Gastroesophageal sphincter (tissue), 4 donors: ENCODE measurements at regions not wholly inside any gene's neighbourhood (a gene's known extent, or its start where the extent isn't known, plus 50 kb on each side); places are given as distances from the start of the nearest gene placed in this dataset.
"Not testable (repeated sequence)": the region's sequence is repeated elsewhere in the genome, so short reads cannot be mapped to it uniquely, and the experiment has no call there.

Experiments
- ATAC-seq: fragments of 150-250 bp; one replicate; pipeline ENCODE4 v1.9.1; 2016; ENCODE audit warnings: mild to moderate bottlenecking, moderate library complexity
- H3K27ac ChIP-seq, 4 donors: fragments of 200-600 bp; sonication (generic) in 3 of 4; 1 replicate in 3 of 4; 2 replicates in 1 of 4; pipeline ENCODE4 v1.5.1; 2016 to 2019
- H3K27me3 ChIP-seq: fragments of 200-600 bp; sonication (generic); one replicate; pipeline ENCODE4 v1.5.1; 2019
- H3K36me3 ChIP-seq, 2 donors: fragments of 200-600 bp; sonication (generic); one replicate each; pipeline ENCODE4 v1.5.1; 2019; ENCODE audit warnings: control low read depth in 1 of 2
- H3K4me1 ChIP-seq, 3 donors: fragments of 200-600 bp; sonication (generic); 1 replicate in 2 of 3; 2 replicates in 1 of 3; pipeline ENCODE4 v1.5.1; 2016 to 2019; ENCODE audit warnings: control low read depth in 2 of 3
- H3K4me3 ChIP-seq, 2 donors: fragments of 200-600 bp; sonication (generic); one replicate each; pipeline ENCODE4 v1.5.1; 2019; ENCODE audit warnings: mild to moderate bottlenecking in 1 of 2, moderate library complexity in 1 of 2
- H3K9me3 ChIP-seq, 3 donors: fragments of 200-600 bp; sonication (generic); one replicate each; pipeline ENCODE4 v1.5.1; 2017 to 2019; ENCODE audit warnings: control low read depth in 2 of 3
- CTCF ChIP-seq, 4 experiments: fragments of 200-600 bp in 2 of 4; fragments of 450-650 bp in 2 of 4; sonication (generic) in 1 of 4; IDR thresholded peaks; one replicate each; pipeline ENCODE4 v1.5.1; 2017 to 2019; ENCODE audit warnings: antibody characterized with exemption in 4 of 4, mild to moderate bottlenecking in 2 of 4, moderate library complexity in 2 of 4
- EP300 ChIP-seq: sonication (generic); formaldehyde crosslinking; IDR thresholded peaks from one replicate; pipeline ENCODE4 v1.6.1; 2017; ENCODE audit warnings: antibody characterized with exemption, mild to moderate bottlenecking
- POLR2A ChIP-seq, 2 donors: fragments of 450-650 bp; IDR thresholded peaks; one replicate each; pipeline ENCODE4 v1.6.1; 2017; ENCODE audit warnings: antibody characterized with exemption in 2 of 2, mild to moderate bottlenecking in 2 of 2, moderate library complexity in 1 of 2
- POLR2AphosphoS5 ChIP-seq: sonication (generic); formaldehyde crosslinking; IDR thresholded peaks from one replicate; pipeline ENCODE4 v1.6.1; 2017; ENCODE audit warnings: antibody characterized with exemption
- WGBS, 2 donors: methylation state at CpG; one replicate each; pipeline ENCODE4 v1.1.5; 2018; ENCODE audit warnings: low coverage in 1 of 2; 5-methylcytosine and 5-hydroxymethylcytosine counted together

- no peak for TF ChIP-seq POLR2A (IDR thresholded peaks at IDR 0.05)
- TF ChIP-seq POLR2AphosphoS5 = no peak
- no peak for TF ChIP-seq CTCF (IDR thresholded peaks at IDR 0.05)
- TF ChIP-seq EP300 = no peak
- H3K4me3 ChIP-seq = no peak overlapping the region
- H3K9me3 ChIP-seq = no peaks in the 10 kb centered on the region
- no peak for ATAC-seq
- no peak overlapping the region for H3K27ac ChIP-seq
- WGBS, 2 donors = 60 to 83% methylated on average over 3 of the region's 3 CpGs
- no peaks in the 10 kb centered on the region for H3K36me3 ChIP-seq
- H3K4me1 ChIP-seq = no peaks in the 10 kb centered on the region
- peaks cover 3% of the 10 kb centered on the region for H3K27me3 ChIP-seq
Observed at GRCh38 chr3:187481426-187481825, 113.2 kb downstream of the RTP4 start.

GRCh38 chr3:187475613-187476012 lies 107.4 kb downstream of the RTP4 start:
- not testable (repeated sequence) for H3K4me1 ChIP-seq, ATAC-seq, H3K27ac ChIP-seq, H3K27me3 ChIP-seq, H3K36me3 ChIP-seq, H3K4me3 ChIP-seq
- H3K9me3 ChIP-seq = peaks cover 0 to 16% (median 0%) of the 10 kb centered on the region in 3 donors

GRCh38 chr3:187473778-187474406 lies 105.7 kb downstream of the RTP4 start:
- ATAC-seq = no peak
- Histone ChIP-seq H3K27ac (no peak overlapping the region), H3K36me3 (no peaks in the 10 kb centered on the region), H3K4me1 (no peaks in the 10 kb centered on the region), H3K4me3 (no peak overlapping the region), H3K9me3 (peaks cover 0 to 16% (median 0%) of the 10 kb centered on the region in 3 donors), H3K27me3 (no peaks in the 10 kb centered on the region)
- 100% methylated on average over 1 of the region's 1 CpG; no CpG with 5 or more reads in 1 of the 2 donors for WGBS, 2 donors
- TF ChIP-seq POLR2AphosphoS5 = no peak
- no peak for TF ChIP-seq POLR2A (IDR thresholded peaks at IDR 0.05)
- TF ChIP-seq EP300 = no peak
- TF ChIP-seq CTCF (IDR thresholded peaks at IDR 0.05) = no peak

GRCh38 chr3:187466306-187466705 lies 98.1 kb downstream of the RTP4 start:
- H3K36me3 ChIP-seq, H3K9me3 ChIP-seq, ATAC-seq, H3K4me3 ChIP-seq, H3K27ac ChIP-seq, H3K4me1 ChIP-seq, H3K27me3 ChIP-seq: not testable (repeated sequence)
- WGBS, 2 donors = 51 to 63% methylated on average over 2 to 7 of the region's 7 CpGs

- Histone ChIP-seq H3K4me1 (no peaks in the 10 kb centered on the region), H3K27me3 (peaks cover 3% of the 10 kb centered on the region), H3K36me3 (no peaks in the 10 kb centered on the region), H3K27ac (no peak overlapping the region), H3K4me3 (no peak overlapping the region), H3K9me3 (no peaks in the 10 kb centered on the region)
- 51 to 64% methylated on average over 4 of the region's 4 CpGs for WGBS, 2 donors
- ATAC-seq = no peak
- TF ChIP-seq POLR2A (IDR thresholded peaks at IDR 0.05) (no peak), POLR2AphosphoS5 (no peak), CTCF (IDR thresholded peaks at IDR 0.05) (no peak), EP300 (no peak)
Observed at GRCh38 chr3:187465503-187465902, 97.3 kb downstream of the RTP4 start.

- Histone ChIP-seq H3K4me3 (no peak overlapping the region), H3K4me1 (no peaks in the 10 kb centered on the region)
- WGBS, 2 donors = 95% methylated on average over 4 of the region's 4 CpGs; no CpG with 5 or more reads in 1 of the 2 donors
Observed at GRCh38 chr3:187464682-187465081, 96.5 kb downstream of the RTP4 start.

More at GRCh38 chr3:187464682-187465081, 96.5 kb downstream of the RTP4 start:
- H3K27me3 ChIP-seq = peaks cover 3% of the 10 kb centered on the region
- no peaks in the 10 kb centered on the region for H3K36me3 ChIP-seq
- no peaks in the 10 kb centered on the region for H3K9me3 ChIP-seq
- TF ChIP-seq EP300 (no peak), POLR2AphosphoS5 (no peak), POLR2A (IDR thresholded peaks at IDR 0.05) (no peak)
- ATAC-seq = no peak
- H3K27ac ChIP-seq = no peak overlapping the region
